Fibroblast of lung (primary cell): ENCODE measurements at regions not wholly inside any gene's neighbourhood (a gene's known extent, or its start where the extent isn't known, plus 50 kb on each side); places are given as distances from the start of the nearest gene placed in this dataset.

Source experiments
- EZH2 ChIP-seq: IDR thresholded peaks from 2 replicates; pipeline ENCODE4 v1.5.1; 2012; ENCODE audit warnings: low read length, control low read depth, mild to moderate bottlenecking; ENCODE audit errors: missing control alignments
- TF ChIP-seq, protein P1 (sequence below), 2 donors: IDR thresholded peaks in 1 of 2; conservative IDR thresholded peaks in 1 of 2; 1 replicate in 1 of 2; 2 replicates in 1 of 2; pipeline ENCODE4 v1.5.1; 2011 to 2012; ENCODE audit warnings: low read length in 2 of 2, control low read depth in 1 of 2, inconsistent platforms in 1 of 2, low read depth in 1 of 2, mild to moderate bottlenecking in 1 of 2

DNA sequence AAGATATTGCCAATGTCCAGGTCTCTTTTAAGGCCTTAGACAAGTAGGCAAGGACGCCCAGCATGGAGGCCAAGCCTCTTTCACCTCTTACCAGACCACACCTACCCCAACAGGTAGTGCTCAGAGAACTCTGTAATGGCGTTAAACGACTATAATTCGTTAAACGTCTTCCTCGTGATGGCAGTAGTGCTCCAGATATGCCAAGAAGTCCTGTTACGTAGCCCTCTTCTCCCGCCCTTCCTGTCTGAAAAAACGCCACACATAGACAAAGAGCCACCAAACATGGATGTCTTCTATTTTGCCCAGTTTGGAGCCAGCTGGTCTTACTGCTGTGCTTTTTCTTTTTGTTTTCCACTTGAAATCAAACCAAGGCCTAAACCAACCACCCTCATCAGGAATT, 190.7 kb downstream of the OR13H1 start:
- TF ChIP-seq, protein P1, sequence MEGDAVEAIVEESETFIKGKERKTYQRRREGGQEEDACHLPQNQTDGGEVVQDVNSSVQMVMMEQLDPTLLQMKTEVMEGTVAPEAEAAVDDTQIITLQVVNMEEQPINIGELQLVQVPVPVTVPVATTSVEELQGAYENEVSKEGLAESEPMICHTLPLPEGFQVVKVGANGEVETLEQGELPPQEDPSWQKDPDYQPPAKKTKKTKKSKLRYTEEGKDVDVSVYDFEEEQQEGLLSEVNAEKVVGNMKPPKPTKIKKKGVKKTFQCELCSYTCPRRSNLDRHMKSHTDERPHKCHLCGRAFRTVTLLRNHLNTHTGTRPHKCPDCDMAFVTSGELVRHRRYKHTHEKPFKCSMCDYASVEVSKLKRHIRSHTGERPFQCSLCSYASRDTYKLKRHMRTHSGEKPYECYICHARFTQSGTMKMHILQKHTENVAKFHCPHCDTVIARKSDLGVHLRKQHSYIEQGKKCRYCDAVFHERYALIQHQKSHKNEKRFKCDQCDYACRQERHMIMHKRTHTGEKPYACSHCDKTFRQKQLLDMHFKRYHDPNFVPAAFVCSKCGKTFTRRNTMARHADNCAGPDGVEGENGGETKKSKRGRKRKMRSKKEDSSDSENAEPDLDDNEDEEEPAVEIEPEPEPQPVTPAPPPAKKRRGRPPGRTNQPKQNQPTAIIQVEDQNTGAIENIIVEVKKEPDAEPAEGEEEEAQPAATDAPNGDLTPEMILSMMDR (conservative IDR thresholded peaks at IDR 0.05 in 1 of 2, IDR thresholded peaks at IDR 0.05 in 1 of 2; ENCODE audit: low read depth in 1 of 2, low read length in 2 of 2) = no peak
- no peak for TF ChIP-seq EZH2
